ENCODE measurements at regions not wholly inside any gene's neighbourhood (a gene's known extent, or its start where the extent isn't known, plus 50 kb on each side); places are given as distances from the start of the nearest gene placed in this dataset.
"Not testable (repeated sequence)": the region's sequence is repeated elsewhere in the genome, so short reads cannot be mapped to it uniquely, and the experiment has no call there.

DNA sequence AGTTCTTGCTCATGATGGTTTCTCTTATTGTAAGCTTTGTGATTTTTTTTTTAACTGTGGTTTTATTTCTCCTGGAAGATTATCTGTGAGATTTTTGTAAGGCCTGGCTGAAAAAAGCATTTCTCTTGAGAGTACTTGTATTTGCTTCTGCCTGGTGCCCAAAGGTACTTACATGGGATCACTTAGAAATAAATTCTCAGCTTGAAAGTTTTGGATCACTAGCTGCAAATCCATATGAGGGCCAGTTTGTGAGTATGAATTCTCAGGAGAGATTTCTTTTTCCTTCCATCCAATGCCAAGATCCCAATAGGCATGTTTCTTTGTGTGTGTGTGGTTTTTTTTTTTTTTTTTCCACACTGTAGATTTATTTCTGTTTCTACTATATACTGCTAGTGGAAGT is 1884.7 kb upstream of the PCDH7 start:
- TF ChIP-seq POLR2A (IDR thresholded peaks at IDR 0.05; ENCODE audit: low read length) (no peak), GATA1 (IDR thresholded peaks at IDR 0.05; ENCODE audit: low read depth, low read length) (no peak)
- DNase-seq, result no peak

- TF ChIP-seq GATA1 (IDR thresholded peaks at IDR 0.05; ENCODE audit: low read depth, low read length), result no peak
- TF ChIP-seq POLR2A (IDR thresholded peaks at IDR 0.05; ENCODE audit: low read length), result no peak
- no peak for DNase-seq
These were observed 1877.9 kb upstream of the PCDH7 start for GRCh38 chr4:28842271-28842670.

GRCh38 chr4:28845158-28845557 is 1875.0 kb upstream of the PCDH7 start:
- no peak for DNase-seq
- TF ChIP-seq POLR2A (IDR thresholded peaks at IDR 0.05; ENCODE audit: low read length), result no peak
- TF ChIP-seq GATA1 (IDR thresholded peaks at IDR 0.05; ENCODE audit: low read depth, low read length), result no peak

DNA sequence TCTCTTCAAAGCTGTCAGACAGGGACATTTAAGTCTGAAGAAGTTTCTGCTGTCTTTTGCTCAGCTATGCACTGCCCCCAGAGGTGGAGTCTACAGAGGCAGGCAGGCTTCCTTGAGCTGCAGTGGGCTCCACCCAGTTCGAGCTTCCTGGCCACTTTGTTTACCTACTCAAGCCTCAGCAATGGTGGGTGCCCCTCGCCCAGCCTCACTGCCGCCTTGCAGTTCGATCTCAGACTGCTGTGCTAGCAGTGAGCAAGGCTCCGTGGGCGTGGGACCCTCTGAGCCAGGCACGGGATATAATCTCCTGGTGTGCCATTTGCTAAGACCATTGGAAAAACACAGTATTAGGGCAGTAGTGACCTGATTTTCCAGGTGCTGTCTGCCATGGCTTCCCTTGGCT is 1863.1 kb upstream of the PCDH7 start:
- not testable (repeated sequence) for DNase-seq

- no peak for DNase-seq
- TF ChIP-seq GATA1 (IDR thresholded peaks at IDR 0.05; ENCODE audit: low read depth, low read length), result no peak
- TF ChIP-seq POLR2A (IDR thresholded peaks at IDR 0.05; ENCODE audit: low read length), result no peak
These were observed 1851.3 kb upstream of the PCDH7 start for GRCh38 chr4:28868841-28869240.

DNA sequence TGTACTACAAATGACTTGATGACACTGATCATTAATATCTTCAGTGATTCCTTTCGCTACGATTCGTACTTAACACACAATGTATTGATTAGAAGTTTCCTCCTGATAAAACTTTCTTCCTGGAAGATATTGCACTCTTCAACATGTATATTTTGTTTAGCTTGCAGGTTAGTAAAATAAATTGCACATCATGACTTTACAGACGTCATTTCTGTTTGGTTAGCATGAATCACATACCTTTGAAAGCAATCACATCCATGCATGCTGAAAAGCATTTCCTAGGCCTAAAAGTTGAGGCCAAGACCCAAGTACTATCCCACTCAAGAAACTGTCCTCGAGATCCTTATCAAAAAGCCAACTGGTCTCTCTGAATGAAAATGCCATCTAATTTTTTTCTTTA is 1841.0 kb upstream of the PCDH7 start:
- DNase-seq, result no peak
- TF ChIP-seq GATA1 (IDR thresholded peaks at IDR 0.05; ENCODE audit: low read depth, low read length), result no peak
- no peak for TF ChIP-seq POLR2A (IDR thresholded peaks at IDR 0.05; ENCODE audit: low read length)

DNA sequence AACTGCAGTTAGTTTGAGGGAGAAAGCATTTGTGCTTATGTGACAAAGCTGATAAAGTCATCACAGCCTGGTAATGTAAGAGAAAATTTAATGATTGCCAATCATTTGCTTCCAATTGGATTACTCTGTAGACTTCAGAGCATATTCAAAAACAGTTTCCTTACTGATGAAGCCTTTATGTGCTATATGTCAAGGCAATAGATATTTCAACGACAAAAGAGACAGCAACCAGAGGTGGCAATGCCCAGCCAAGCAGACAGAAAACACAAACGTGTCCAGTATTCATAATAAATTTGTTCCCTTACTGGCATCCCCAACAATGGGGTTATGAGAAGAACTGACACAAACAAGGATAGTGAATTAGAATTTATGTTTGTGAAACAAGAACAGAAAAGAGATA is 1840.3 kb upstream of the PCDH7 start:
- no peak for DNase-seq
- no peak for TF ChIP-seq GATA1 (IDR thresholded peaks at IDR 0.05; ENCODE audit: low read depth, low read length)
- no peak for TF ChIP-seq POLR2A (IDR thresholded peaks at IDR 0.05; ENCODE audit: low read length)

- TF ChIP-seq POLR2A (IDR thresholded peaks at IDR 0.05; ENCODE audit: low read length), result no peak
- no peak for TF ChIP-seq GATA1 (IDR thresholded peaks at IDR 0.05; ENCODE audit: low read depth, low read length)
- no peak for DNase-seq
These were observed 1837.0 kb upstream of the PCDH7 start for GRCh38 chr4:28883211-28883610.

GRCh38 chr4:28886934-28887333 is 1833.2 kb upstream of the PCDH7 start:
- TF ChIP-seq POLR2A (IDR thresholded peaks at IDR 0.05; ENCODE audit: low read length) (no peak), GATA1 (IDR thresholded peaks at IDR 0.05; ENCODE audit: low read depth, low read length) (no peak)
- no peak for DNase-seq

- DNase-seq, result no peak
- no peak for TF ChIP-seq POLR2A (IDR thresholded peaks at IDR 0.05; ENCODE audit: low read length)
- no peak for TF ChIP-seq GATA1 (IDR thresholded peaks at IDR 0.05; ENCODE audit: low read depth, low read length)
These were observed 1829.0 kb upstream of the PCDH7 start for GRCh38 chr4:28890949-28891775.

DNA sequence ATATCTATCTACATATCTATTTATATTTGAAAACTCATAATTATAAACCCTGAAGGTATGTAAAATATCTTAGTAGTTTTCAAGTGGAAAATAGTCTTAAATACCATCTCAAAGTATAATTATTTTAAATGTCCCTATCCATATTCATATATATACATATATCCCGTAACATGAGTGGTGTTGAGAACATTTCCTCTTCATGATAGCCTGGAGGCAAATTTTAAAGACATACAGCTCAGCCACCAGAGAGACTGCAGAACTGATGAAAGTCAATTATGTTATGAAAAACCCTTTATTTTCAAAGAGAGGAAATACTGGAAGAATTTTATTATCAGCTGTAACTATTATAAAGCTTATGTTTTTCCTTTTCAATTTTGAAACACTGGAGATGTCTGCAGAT is 1806.7 kb upstream of the PCDH7 start:
- TF ChIP-seq POLR2A (IDR thresholded peaks at IDR 0.05; ENCODE audit: low read length), result no peak

DNA sequence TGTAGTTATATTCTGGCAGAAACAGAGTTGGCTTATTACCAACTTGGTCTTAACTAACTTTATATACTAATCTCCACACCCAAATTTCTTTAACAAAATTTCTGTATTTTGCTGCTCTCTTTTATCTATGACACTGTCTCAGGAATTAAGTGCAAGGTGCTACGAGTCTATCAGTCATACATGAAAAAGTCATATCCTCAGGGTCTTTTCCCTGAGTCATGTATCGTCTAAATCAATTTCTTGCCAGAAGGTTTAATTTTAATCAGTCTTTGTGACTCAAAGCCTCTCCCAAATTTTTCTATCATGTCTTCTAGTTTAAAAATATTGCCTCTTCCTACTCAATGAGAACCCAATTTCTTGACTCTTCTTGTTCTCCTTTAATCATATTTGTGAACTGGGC is 1803.6 kb upstream of the PCDH7 start:
- TF ChIP-seq GATA1 (IDR thresholded peaks at IDR 0.05; ENCODE audit: low read depth, low read length) (no peak), POLR2A (IDR thresholded peaks at IDR 0.05; ENCODE audit: low read length) (no peak)

More for the DNA sequence above, 1806.7 kb upstream of the PCDH7 start:
- DNase-seq, result no peak

DNA sequence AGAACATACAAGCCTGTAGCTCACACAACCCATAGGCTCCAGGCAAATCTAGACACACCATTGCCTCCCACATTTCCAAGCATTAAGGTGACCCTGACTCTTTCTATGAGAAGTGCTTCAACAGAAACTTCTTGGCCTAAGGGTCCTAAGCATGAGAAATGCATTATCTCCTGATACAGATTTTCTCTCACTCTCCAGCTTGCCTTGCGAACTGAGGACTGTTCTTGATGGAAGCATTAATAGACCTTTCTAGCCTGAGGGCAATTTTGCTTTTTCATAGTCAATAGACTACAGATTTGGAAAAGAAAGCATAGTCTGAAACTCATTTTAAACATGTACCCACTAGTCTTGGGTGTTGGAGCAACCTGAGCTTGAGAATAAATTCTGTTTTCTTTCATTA is 1801.3 kb upstream of the PCDH7 start:
- DNase-seq, result no peak
- TF ChIP-seq GATA1 (IDR thresholded peaks at IDR 0.05; ENCODE audit: low read depth, low read length), result no peak
- no peak for TF ChIP-seq POLR2A (IDR thresholded peaks at IDR 0.05; ENCODE audit: low read length)

More for the DNA sequence above, 1803.6 kb upstream of the PCDH7 start:
- no peak for DNase-seq

DNA sequence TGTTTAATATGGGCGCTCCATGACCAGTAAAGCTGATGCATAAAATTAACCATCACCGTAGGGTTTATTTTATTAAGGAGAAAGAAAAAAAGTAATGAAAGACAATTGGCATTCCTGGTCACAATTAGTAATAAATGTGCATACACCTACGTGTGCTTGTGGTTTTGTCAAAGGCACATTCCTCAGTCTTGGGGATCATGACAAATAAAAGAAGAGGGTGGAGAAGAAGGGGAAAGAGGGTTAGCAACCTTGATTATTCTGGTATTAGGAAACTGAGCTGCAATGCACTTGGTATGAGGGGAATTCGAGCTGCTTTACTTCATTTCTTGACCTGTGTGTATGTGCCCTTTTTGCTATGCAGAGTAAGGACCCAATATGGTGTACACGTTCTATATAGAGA is 1798.3 kb upstream of the PCDH7 start:
- TF ChIP-seq GATA1 (IDR thresholded peaks at IDR 0.05; ENCODE audit: low read depth, low read length) (no peak), POLR2A (IDR thresholded peaks at IDR 0.05; ENCODE audit: low read length) (no peak)
- no peak for DNase-seq

- TF ChIP-seq GATA1 (IDR thresholded peaks at IDR 0.05; ENCODE audit: low read depth, low read length) (no peak), POLR2A (IDR thresholded peaks at IDR 0.05; ENCODE audit: low read length) (no peak)
- no peak for DNase-seq
These were observed 1794.0 kb upstream of the PCDH7 start for GRCh38 chr4:28926156-28926555.
